Activated T-helper 1 cell treated with Interleukin-2 at 50 U/mL for 16 hours (primary cell): ENCODE measurements at regions not wholly inside any gene's neighbourhood (a gene's known extent, or its start where the extent isn't known, plus 50 kb on each side); places are given as distances from the start of the nearest gene placed in this dataset.

Source experiments
- DNase-seq: peaks from one replicate; pipeline ENCODE4 v3.0.0-alpha.2; 2020; ENCODE audit warnings: low read depth

DNA sequence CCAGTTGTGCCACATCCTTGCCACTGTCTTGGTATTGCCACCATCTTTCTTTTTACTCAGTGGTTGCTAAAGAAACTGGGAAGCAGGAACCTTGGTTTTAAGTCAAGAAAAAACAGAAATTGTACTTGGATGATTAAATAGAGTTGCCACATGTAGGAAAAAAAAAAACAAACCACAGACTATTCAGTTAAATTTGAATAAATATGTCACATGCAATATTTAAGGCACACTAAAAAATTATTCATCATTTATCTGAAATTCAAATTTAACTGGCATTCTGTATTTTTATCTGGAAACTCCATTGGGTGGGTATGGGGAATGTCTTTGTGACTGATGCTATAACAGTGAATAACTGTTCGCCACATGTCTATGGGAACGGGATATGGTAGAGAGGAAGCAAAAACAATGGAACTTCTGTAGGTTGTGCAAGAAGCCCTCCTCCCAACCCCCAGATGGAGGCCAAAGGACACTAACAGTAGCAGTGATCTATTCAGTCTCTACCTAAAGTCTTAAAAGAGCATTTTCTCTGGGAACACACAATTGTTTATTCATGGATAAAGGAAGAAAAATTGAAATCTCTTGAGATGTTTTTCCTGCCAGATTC is 57.0 kb upstream of the PLAC8 start:
- no peak for DNase-seq

DNA sequence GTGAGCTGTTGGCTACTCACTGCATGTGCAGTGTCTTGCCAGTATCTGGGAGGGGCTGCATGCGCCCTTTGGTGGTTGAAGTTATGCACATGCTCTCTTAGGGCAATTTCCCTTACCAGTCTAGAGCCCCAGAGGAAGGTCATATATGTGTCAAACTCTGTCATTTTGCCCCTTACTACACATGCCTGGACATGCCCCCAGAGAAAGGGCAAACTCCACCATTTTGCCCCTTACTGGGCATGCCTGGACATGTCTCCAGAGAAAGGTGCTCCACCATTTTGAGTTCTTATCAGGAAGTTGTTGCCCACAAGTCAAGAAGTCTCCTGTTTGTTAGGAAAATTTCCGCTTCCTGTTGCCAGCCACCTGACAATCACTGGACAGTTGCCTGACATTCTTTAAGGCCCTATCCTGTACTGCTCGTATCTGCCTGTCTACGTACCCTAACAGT is 56.4 kb upstream of the PLAC8 start:
- DNase-seq = no peak
